Calu3 (cell line): ENCODE measurements at regions not wholly inside any gene's neighbourhood (a gene's known extent, or its start where the extent isn't known, plus 50 kb on each side); places are given as distances from the start of the nearest gene placed in this dataset.

Experiments used
- BruUV-seq: library from RNA; stranded (reverse); fragments of 400-500 nt; replicated peaks from 2 replicates; lab custom pipeline; 2021; lab: Mats Ljungman, UMichigan
- CTCF ChIA-PET: fragments of 300-600 bp; sonication (Branson Sonifier 250); formaldehyde crosslinking; loops from one replicate; lab custom pipeline; 2022; ENCODE audit warnings: antibody characterized with exemption; lab: Charles Lee
- DNase-seq: peaks from one replicate; pipeline ENCODE4 v3.0.0; 2022
- H3K27ac Mint-ChIP-seq: one replicate; pipeline ENCODE4 v1.8.0; 2022; ENCODE audit warnings: mixed read lengths; ENCODE audit not compliant: unreplicated experiment
- H3K27me3 Mint-ChIP-seq: one replicate; pipeline ENCODE4 v1.8.0; 2022; ENCODE audit warnings: mixed read lengths; ENCODE audit not compliant: unreplicated experiment
- H3K36me3 Mint-ChIP-seq: one replicate; pipeline ENCODE4 v1.8.0; 2022; ENCODE audit warnings: mild to moderate bottlenecking, moderate library complexity, mixed read lengths; ENCODE audit not compliant: insufficient read depth, unreplicated experiment
- H3K4me1 Mint-ChIP-seq: one replicate; pipeline ENCODE4 v1.8.0; 2022; ENCODE audit warnings: mild to moderate bottlenecking, low read depth, mixed read lengths; ENCODE audit not compliant: unreplicated experiment
- H3K4me3 Mint-ChIP-seq: one replicate; pipeline ENCODE4 v1.8.0; 2022; ENCODE audit warnings: mild to moderate bottlenecking, low read depth, moderate library complexity, mixed read lengths; ENCODE audit not compliant: unreplicated experiment
- H3K9me3 Mint-ChIP-seq: one replicate; pipeline ENCODE4 v1.8.0; 2022; ENCODE audit warnings: low read depth, mixed read lengths; ENCODE audit not compliant: unreplicated experiment
- intact Hi-C: fragments of 100-400 bp; cut with micrococcal nuclease; formaldehyde crosslinking; loops from one replicate; pipeline ENCODE4 v1.10.0; 2022; ENCODE audit not compliant: unreplicated experiment
- TF ChIP-seq, protein P1 (sequence below): fragments of 200-600 bp; IDR thresholded peaks from one replicate; pipeline ENCODE4 v1.8.0; 2022; ENCODE audit warnings: antibody characterized with exemption; ENCODE audit not compliant: unreplicated experiment

DNA sequence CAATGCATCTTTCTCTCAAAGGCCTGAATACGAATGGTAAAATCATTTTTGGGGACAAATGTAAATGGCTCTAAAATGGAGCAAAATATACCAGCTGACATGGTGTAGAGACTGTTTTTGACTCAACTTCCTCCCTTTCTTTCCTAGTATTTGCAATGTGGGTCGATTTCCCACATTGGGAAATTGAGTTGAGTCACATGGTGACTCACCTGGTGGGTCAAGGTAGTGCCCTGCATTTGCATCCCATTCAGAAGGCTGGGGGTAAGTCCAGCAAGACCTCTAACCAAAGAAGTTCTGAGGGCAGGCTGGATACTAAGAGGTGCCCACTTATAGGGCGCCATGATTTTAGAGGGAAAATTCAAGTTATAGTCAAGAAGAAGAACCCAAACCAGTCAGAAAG, 179.6 kb upstream of the MPDZ start:
- BruUV-seq: no TSS peak
- H3K4me1 Mint-ChIP-seq: peaks cover 7% of the 10 kb centered on the region
- H3K27ac Mint-ChIP-seq: no peak overlapping the region
- no peak for DNase-seq
- no peak overlapping the region for H3K4me3 Mint-ChIP-seq
- CTCF ChIA-PET: no interaction called here
- TF ChIP-seq, protein P1, sequence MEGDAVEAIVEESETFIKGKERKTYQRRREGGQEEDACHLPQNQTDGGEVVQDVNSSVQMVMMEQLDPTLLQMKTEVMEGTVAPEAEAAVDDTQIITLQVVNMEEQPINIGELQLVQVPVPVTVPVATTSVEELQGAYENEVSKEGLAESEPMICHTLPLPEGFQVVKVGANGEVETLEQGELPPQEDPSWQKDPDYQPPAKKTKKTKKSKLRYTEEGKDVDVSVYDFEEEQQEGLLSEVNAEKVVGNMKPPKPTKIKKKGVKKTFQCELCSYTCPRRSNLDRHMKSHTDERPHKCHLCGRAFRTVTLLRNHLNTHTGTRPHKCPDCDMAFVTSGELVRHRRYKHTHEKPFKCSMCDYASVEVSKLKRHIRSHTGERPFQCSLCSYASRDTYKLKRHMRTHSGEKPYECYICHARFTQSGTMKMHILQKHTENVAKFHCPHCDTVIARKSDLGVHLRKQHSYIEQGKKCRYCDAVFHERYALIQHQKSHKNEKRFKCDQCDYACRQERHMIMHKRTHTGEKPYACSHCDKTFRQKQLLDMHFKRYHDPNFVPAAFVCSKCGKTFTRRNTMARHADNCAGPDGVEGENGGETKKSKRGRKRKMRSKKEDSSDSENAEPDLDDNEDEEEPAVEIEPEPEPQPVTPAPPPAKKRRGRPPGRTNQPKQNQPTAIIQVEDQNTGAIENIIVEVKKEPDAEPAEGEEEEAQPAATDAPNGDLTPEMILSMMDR: no peak
- H3K9me3 Mint-ChIP-seq: no peaks in the 10 kb centered on the region
- intact Hi-C loops: no loop called here
- no peaks in the 10 kb centered on the region for H3K36me3 Mint-ChIP-seq
- H3K27me3 Mint-ChIP-seq: no peaks in the 10 kb centered on the region

DNA sequence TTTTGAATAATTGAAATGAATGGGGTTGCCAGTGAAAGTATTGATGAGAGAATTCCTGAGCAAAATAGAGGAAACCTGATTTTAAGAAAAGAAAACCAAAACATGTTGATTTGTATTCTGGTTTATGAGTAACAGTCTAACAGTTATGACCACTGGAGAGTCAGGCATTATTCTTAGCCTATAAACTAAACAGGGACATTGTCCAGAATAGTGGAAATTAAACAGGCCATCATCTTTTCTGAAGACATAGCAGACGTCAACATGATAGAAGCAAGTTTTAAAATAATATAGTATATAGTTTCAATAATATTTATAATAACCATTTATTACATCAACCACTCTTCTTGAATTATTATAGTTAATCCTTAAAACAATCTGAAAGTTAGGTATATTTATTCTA, 178.3 kb upstream of the MPDZ start:
- no peak for DNase-seq
- Mint-ChIP-seq H3K27me3 (no peaks in the 10 kb centered on the region), H3K27ac (no peak overlapping the region), H3K4me1 (peaks cover 7% of the 10 kb centered on the region), H3K9me3 (no peaks in the 10 kb centered on the region), H3K36me3 (no peaks in the 10 kb centered on the region), H3K4me3 (no peak overlapping the region)
- TF ChIP-seq, protein P1: no peak
- intact Hi-C loops: no loop called here
- CTCF ChIA-PET: no interaction called here
- BruUV-seq: no TSS peak

DNA sequence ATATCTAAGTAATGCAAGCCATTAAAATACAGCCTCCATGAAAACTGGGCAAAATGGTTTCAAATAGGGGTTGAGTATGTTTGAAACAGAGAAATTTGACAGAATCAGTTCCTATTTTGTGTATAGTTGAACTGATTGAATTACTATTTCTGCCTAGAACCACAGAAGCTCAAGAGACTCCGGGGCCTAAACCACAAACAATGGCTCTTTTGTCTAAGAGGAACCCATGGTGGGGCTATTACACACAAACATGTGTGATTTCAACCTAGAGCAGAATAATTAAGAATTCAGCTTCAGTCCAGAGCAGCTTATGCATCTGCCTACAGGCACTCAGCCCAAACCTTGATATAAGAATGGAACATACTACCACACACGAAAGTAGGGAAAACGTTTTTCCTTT, 171.2 kb upstream of the MPDZ start:
- Mint-ChIP-seq H3K36me3 (no peaks in the 10 kb centered on the region), H3K27ac (no peak overlapping the region), H3K27me3 (no peaks in the 10 kb centered on the region), H3K4me1 (peaks cover 9% of the 10 kb centered on the region), H3K9me3 (no peaks in the 10 kb centered on the region), H3K4me3 (no peak overlapping the region)
- intact Hi-C loops: no loop called here
- CTCF ChIA-PET: interaction anchor here (0.5 to 0.7 kb wide), 2 partner anchors 191 to 969 kb away, joined by 3 to 4 read pairs; no protein-coding TSS in a partner anchor
- no peak for DNase-seq
- BruUV-seq: no TSS peak
- TF ChIP-seq, protein P1: no peak

DNA sequence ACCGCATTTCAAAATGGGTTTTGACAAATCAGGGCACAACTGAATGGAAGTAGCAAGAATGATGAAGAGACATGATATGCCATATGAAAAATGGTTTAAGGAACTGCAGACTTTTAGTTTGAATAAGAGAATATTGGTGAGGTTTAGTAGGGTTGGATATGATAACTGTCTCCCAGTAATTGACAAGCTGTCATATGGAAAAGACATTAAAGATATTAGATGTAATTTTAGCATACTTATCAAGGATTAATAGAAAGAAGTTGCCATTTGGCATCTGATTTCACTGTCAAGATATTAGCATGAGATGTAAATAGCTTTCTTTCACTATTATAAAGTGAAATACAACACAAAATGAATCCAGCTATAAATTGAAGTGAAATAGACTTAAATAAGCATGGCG, 169.0 kb upstream of the MPDZ start:
- TF ChIP-seq, protein P1: no peak
- CTCF ChIA-PET: no interaction called here
- intact Hi-C loops: loop anchor here (5.0 to 10.0 kb wide), 2 partner anchors 226 to 904 kb away; no protein-coding TSS in a partner anchor

More for the DNA sequence above, 169.0 kb upstream of the MPDZ start:
- no peaks in the 10 kb centered on the region for H3K36me3 Mint-ChIP-seq
- no peak overlapping the region for H3K4me3 Mint-ChIP-seq
- no peaks in the 10 kb centered on the region for H3K27me3 Mint-ChIP-seq
- H3K9me3 Mint-ChIP-seq: no peaks in the 10 kb centered on the region
- peaks cover 9% of the 10 kb centered on the region for H3K4me1 Mint-ChIP-seq
- DNase-seq: no peak
- BruUV-seq: no TSS peak
- no peak overlapping the region for H3K27ac Mint-ChIP-seq
